ENCODE measurements at regions not wholly inside any gene's neighbourhood (a gene's known extent, or its start where the extent isn't known, plus 50 kb on each side); places are given as distances from the start of the nearest gene placed in this dataset.

DNA sequence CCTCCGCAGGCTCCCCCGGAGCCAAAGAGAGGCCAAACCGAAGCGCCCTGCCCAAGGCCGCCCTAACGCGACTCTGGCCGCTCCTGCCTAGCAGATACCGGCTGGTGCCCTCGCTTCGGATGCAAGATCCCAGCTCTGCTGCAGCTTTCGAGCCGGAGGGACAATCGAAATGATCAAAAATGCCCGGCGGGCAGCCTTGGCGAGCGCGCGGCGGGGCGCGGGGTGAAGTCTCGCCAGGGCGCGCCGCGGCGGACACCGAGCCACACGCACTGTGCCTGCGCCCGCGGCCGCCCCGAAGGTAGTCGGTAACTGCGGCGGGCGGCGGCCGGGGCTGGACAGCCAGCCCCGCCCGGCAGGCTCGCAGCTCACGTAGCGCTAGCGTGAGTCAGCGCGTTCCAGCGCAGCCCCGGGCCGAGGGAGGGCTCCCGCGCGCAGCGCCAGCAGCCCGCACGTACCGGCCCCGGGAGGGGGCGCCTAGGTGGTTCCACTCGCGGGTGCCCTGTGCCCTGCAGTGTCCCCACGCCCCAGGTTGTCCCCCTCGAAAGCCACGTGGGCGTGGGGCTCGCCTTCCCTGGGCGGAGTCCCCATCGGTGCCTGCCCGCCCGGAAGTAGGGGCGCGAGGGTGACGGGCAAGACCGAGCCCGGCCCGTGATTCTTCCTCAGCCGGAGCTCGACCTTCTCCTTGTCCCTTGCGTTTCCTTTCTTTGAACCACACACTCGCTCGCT lies 109.2 kb upstream of the EGLN3 start (continued):
- peak; percentile 51; the same call in 1 of the 2 replicates for TF ChIP-seq ZNF274 (CRISPR knock-in tag; IDR thresholded peaks at IDR 0.05)
- peak; percentile 74 for TF ChIP-seq RNF2 (conservative IDR thresholded peaks at IDR 0.05; ENCODE audit: low read depth)
- TF ChIP-seq SOX5 (CRISPR knock-in tag; IDR thresholded peaks at IDR 0.05; ENCODE audit: borderline replicate concordance): peak; percentile 34; the same call in 1 of the 2 replicates
- no peak; the same call in 1 of the 2 replicates for TF ChIP-seq ZNF124 (CRISPR knock-in tag; IDR thresholded peaks at IDR 0.05)
- TF ChIP-seq, protein P1, sequence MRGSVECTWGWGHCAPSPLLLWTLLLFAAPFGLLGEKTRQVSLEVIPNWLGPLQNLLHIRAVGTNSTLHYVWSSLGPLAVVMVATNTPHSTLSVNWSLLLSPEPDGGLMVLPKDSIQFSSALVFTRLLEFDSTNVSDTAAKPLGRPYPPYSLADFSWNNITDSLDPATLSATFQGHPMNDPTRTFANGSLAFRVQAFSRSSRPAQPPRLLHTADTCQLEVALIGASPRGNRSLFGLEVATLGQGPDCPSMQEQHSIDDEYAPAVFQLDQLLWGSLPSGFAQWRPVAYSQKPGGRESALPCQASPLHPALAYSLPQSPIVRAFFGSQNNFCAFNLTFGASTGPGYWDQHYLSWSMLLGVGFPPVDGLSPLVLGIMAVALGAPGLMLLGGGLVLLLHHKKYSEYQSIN (CRISPR knock-in tag; IDR thresholded peaks at IDR 0.05; ENCODE audit: borderline replicate concordance): no peak
- TF ChIP-seq, protein P2, sequence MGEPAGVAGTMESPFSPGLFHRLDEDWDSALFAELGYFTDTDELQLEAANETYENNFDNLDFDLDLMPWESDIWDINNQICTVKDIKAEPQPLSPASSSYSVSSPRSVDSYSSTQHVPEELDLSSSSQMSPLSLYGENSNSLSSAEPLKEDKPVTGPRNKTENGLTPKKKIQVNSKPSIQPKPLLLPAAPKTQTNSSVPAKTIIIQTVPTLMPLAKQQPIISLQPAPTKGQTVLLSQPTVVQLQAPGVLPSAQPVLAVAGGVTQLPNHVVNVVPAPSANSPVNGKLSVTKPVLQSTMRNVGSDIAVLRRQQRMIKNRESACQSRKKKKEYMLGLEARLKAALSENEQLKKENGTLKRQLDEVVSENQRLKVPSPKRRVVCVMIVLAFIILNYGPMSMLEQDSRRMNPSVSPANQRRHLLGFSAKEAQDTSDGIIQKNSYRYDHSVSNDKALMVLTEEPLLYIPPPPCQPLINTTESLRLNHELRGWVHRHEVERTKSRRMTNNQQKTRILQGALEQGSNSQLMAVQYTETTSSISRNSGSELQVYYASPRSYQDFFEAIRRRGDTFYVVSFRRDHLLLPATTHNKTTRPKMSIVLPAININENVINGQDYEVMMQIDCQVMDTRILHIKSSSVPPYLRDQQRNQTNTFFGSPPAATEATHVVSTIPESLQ (CRISPR knock-in tag; conservative IDR thresholded peaks at IDR 0.05): no peak
- TF ChIP-seq, protein P3, sequence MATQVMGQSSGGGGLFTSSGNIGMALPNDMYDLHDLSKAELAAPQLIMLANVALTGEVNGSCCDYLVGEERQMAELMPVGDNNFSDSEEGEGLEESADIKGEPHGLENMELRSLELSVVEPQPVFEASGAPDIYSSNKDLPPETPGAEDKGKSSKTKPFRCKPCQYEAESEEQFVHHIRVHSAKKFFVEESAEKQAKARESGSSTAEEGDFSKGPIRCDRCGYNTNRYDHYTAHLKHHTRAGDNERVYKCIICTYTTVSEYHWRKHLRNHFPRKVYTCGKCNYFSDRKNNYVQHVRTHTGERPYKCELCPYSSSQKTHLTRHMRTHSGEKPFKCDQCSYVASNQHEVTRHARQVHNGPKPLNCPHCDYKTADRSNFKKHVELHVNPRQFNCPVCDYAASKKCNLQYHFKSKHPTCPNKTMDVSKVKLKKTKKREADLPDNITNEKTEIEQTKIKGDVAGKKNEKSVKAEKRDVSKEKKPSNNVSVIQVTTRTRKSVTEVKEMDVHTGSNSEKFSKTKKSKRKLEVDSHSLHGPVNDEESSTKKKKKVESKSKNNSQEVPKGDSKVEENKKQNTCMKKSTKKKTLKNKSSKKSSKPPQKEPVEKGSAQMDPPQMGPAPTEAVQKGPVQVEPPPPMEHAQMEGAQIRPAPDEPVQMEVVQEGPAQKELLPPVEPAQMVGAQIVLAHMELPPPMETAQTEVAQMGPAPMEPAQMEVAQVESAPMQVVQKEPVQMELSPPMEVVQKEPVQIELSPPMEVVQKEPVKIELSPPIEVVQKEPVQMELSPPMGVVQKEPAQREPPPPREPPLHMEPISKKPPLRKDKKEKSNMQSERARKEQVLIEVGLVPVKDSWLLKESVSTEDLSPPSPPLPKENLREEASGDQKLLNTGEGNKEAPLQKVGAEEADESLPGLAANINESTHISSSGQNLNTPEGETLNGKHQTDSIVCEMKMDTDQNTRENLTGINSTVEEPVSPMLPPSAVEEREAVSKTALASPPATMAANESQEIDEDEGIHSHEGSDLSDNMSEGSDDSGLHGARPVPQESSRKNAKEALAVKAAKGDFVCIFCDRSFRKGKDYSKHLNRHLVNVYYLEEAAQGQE (IDR thresholded peaks at IDR 0.05; ENCODE audit: borderline replicate concordance in 1 of 2, low read depth in 1 of 2, low read length in 2 of 2): peak in 1 of 2 experiments; percentile 26; a peak in 1 of 4 replicates
- TF ChIP-seq ZNF672 (CRISPR knock-in tag; IDR thresholded peaks at IDR 0.05): no peak
- no peak for TF ChIP-seq ARNTL (CRISPR knock-in tag; IDR thresholded peaks at IDR 0.05)
- TF ChIP-seq SRSF9 (IDR thresholded peaks at IDR 0.05; ENCODE audit: borderline replicate concordance, insufficient read depth, low read depth, low read length, poor library complexity, severe bottlenecking): no peak
- peak; percentile 8; the same call in 1 of the 2 replicates for TF ChIP-seq ZNF501 (CRISPR knock-in tag; IDR thresholded peaks at IDR 0.05)
- no peak for TF ChIP-seq HOXA7 (CRISPR knock-in tag; IDR thresholded peaks at IDR 0.05)
- 0 out of 2 replicates have a peak, but pooled peaks have one; percentile 21 for TF ChIP-seq HOXD1 (CRISPR knock-in tag; IDR thresholded peaks at IDR 0.05)
- TF ChIP-seq ZNF788 (CRISPR knock-in tag; IDR thresholded peaks at IDR 0.05; ENCODE audit: borderline replicate concordance): peak; percentile 42; the same call in 1 of the 2 replicates
- TF ChIP-seq NR2F6 (IDR thresholded peaks at IDR 0.05): no peak
- peak; percentile 50; the same call in 1 of the 2 replicates for TF ChIP-seq NR2F6 (CRISPR knock-in tag; IDR thresholded peaks at IDR 0.05)
- TF ChIP-seq, protein P4, sequence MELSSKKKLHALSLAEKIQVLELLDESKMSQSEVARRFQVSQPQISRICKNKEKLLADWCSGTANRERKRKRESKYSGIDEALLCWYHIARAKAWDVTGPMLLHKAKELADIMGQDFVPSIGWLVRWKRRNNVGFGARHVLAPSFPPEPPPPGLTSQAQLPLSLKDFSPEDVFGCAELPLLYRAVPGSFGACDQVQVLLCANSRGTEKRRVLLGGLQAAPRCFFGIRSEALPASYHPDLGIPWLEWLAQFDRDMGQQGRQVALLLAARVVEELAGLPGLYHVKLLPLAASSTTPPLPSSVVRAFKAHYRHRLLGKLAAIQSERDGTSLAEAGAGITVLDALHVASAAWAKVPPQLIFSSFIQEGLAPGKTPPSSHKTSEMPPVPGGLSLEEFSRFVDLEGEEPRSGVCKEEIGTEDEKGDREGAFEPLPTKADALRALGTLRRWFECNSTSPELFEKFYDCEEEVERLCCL (CRISPR knock-in tag; IDR thresholded peaks at IDR 0.05; ENCODE audit: borderline replicate concordance): no peak
- TF ChIP-seq GATAD1 (CRISPR knock-in tag; IDR thresholded peaks at IDR 0.05): peak; percentile 14; the same call in 1 of the 2 replicates
- TF ChIP-seq TBX3 (IDR thresholded peaks at IDR 0.05; ENCODE audit: borderline replicate concordance): no peak
- peak; percentile 67 for TF ChIP-seq TBX2 (CRISPR knock-in tag; IDR thresholded peaks at IDR 0.05; ENCODE audit: borderline replicate concordance)
- no peak for TF ChIP-seq FOXM1 (CRISPR knock-in tag; IDR thresholded peaks at IDR 0.05)
- peak; percentile 55; the same call in 1 of the 2 replicates for TF ChIP-seq RXRB (CRISPR knock-in tag; IDR thresholded peaks at IDR 0.05; ENCODE audit: borderline replicate concordance)

Data from HepG2 (cell line).